B cell (primary cell): ENCODE measurements at regions not wholly inside any gene's neighbourhood (a gene's known extent, or its start where the extent isn't known, plus 50 kb on each side); places are given as distances from the start of the nearest gene placed in this dataset.

Source experiments
- ATAC-seq: fragments of 200-7000 bp; cut with Tn5 transposase; one replicate; pipeline ENCODE4 v1.10.0; 2021; ENCODE audit warnings: low read depth, mild to moderate bottlenecking, moderate number of reproducible peaks, moderate library complexity
- CTCF ChIA-PET: fragments of 350-600 bp; sonication (Branson Sonifier 250); formaldehyde crosslinking; loops from one replicate; lab custom pipeline; 2021; ENCODE audit warnings: antibody characterized with exemption, inconsistent platforms; lab: Charles Lee
- POLR2A ChIA-PET: fragments of 350-600 bp; sonication (Branson Sonifier 250); formaldehyde crosslinking; loops from one replicate; lab custom pipeline; 2021; ENCODE audit warnings: antibody characterized with exemption; lab: Charles Lee
- DNase-seq: peaks from one replicate; pipeline ENCODE4 v3.0.0; 2013
- H2AFZ ChIP-seq: 2 replicates; pipeline ENCODE4 v1.6.1; 2012; ENCODE audit warnings: mild to moderate bottlenecking, low read depth, low read length; ENCODE audit not compliant: insufficient read depth, poor library complexity, severe bottlenecking
- H3K27ac ChIP-seq, 2 donors: 1 replicate in 1 of 2; 2 replicates in 1 of 2; pipeline ENCODE4 v1.5.1; 2012 to 2013; ENCODE audit warnings: low read length in 2 of 2, mild to moderate bottlenecking in 2 of 2, moderate library complexity in 1 of 2
- H3K27me3 ChIP-seq, 4 experiments: fragments of 200-600 bp in 1 of 4; sonication (generic) in 1 of 4; replicated peaks in 1 of 4; 1 replicate in 2 of 4; 2 replicates in 2 of 4; pipeline versions ENCODE4 v1.6.1 to v1.7.0; 2013 to 2016; ENCODE audit warnings: low read length in 3 of 4, mild to moderate bottlenecking in 2 of 4, mixed read lengths in 1 of 4, moderate library complexity in 1 of 4; ENCODE audit not compliant: insufficient read depth in 4 of 4, control insufficient read depth in 3 of 4; ENCODE audit errors: control extremely low read depth in 1 of 4
- H3K36me3 ChIP-seq, 2 experiments: replicated peaks in 1 of 2; 1 replicate in 1 of 2; 2 replicates in 1 of 2; pipeline versions ENCODE4 v1.6.1 to v1.7.1; 2013; ENCODE audit warnings: low read length in 1 of 2; ENCODE audit not compliant: insufficient read depth in 2 of 2, control insufficient read depth in 1 of 2; ENCODE audit errors: control extremely low read depth in 1 of 2, extremely low read depth in 1 of 2
- H3K4me1 ChIP-seq, 2 donors: fragments of 200-600 bp in 1 of 2; sonication (generic) in 1 of 2; 1 replicate in 1 of 2; 2 replicates in 1 of 2; pipeline versions ENCODE4 v1.5.1 to v1.6.1; 2013 to 2017; ENCODE audit warnings: low read length in 2 of 2; ENCODE audit not compliant: control insufficient read depth in 2 of 2, insufficient read depth in 2 of 2
- H3K4me2 ChIP-seq: replicated peaks from 2 replicates; pipeline ENCODE3; 2012; ENCODE audit warnings: mild to moderate bottlenecking, low read depth, low read length; ENCODE audit not compliant: poor library complexity, severe bottlenecking
- H3K4me3 ChIP-seq, 5 experiments: fragments of 200-600 bp in 1 of 5; sonication (generic) in 1 of 5; 1 replicate in 3 of 5; 2 replicates in 2 of 5; pipeline versions ENCODE4 v1.5.1 to v1.7.0; 2011 to 2016; ENCODE audit warnings: low read length in 4 of 5, mild to moderate bottlenecking in 4 of 5, low read depth in 2 of 5, control low read depth in 1 of 5, moderate library complexity in 1 of 5; ENCODE audit not compliant: insufficient read depth in 1 of 5; ENCODE audit errors: control extremely low read depth in 1 of 5, extremely low read depth in 1 of 5
- H3K79me2 ChIP-seq: fragments of 200-600 bp; sonication (generic); one replicate; pipeline ENCODE4 v1.6.0; 2016; ENCODE audit warnings: low read length; ENCODE audit not compliant: control insufficient read depth, insufficient read depth
- H3K9ac ChIP-seq: fragments of 200-600 bp; sonication (generic); 2 replicates; pipeline ENCODE4 v1.6.1; 2017; ENCODE audit warnings: mild to moderate bottlenecking, low read length, moderate library complexity
- H3K9me3 ChIP-seq, 3 donors: one replicate each; pipeline versions ENCODE4 v1.6.1 to v1.7.1; 2013; ENCODE audit warnings: low read length in 2 of 3; ENCODE audit not compliant: control insufficient read depth in 2 of 3, insufficient read depth in 1 of 3; ENCODE audit errors: control extremely low read depth in 1 of 3
- H4K20me1 ChIP-seq: 2 replicates; pipeline ENCODE4 v1.6.0; 2012; ENCODE audit warnings: mild to moderate bottlenecking, low read length; ENCODE audit not compliant: insufficient read depth, control insufficient read depth, poor library complexity, severe bottlenecking
- H3K27ac Mint-ChIP-seq: one replicate; pipeline ENCODE4 v1.8.0; 2021; ENCODE audit warnings: mixed read lengths
- H3K27me3 Mint-ChIP-seq: one replicate; pipeline ENCODE4 v1.8.0; 2021; ENCODE audit warnings: mixed read lengths
- H3K4me1 Mint-ChIP-seq: one replicate; pipeline ENCODE4 v1.8.0; 2021; ENCODE audit warnings: mixed read lengths
- H3K4me3 Mint-ChIP-seq: one replicate; pipeline ENCODE4 v1.8.0; 2021; ENCODE audit warnings: mixed read lengths
- H3K9me3 Mint-ChIP-seq: one replicate; pipeline ENCODE4 v1.8.0; 2022; ENCODE audit warnings: mixed read lengths; ENCODE audit not compliant: insufficient read depth
- CTCF ChIP-seq: fragments of 200-600 bp; IDR thresholded peaks from one replicate; pipeline ENCODE4 v1.8.0; 2022; ENCODE audit warnings: antibody characterized with exemption, mild to moderate bottlenecking
- EZH2 ChIP-seq: IDR thresholded peaks from 2 replicates; pipeline ENCODE4 v1.6.1; 2012; ENCODE audit warnings: borderline replicate concordance, low read depth, mild to moderate bottlenecking, moderate library complexity, low read length; ENCODE audit not compliant: insufficient read depth, poor library complexity, severe bottlenecking
- WGBS: methylation state at CpG from one replicate; pipeline ENCODE4 v1.1.5; 2013; ENCODE audit warnings: missing lambda C conversion rate; ENCODE audit not compliant: insufficient coverage; 5-methylcytosine and 5-hydroxymethylcytosine counted together
- intact Hi-C: fragments of 100-400 bp; cut with micrococcal nuclease; formaldehyde crosslinking; loops from one replicate; pipeline ENCODE4 v1.10.0; 2022

- intact Hi-C loops = no loop called here
- H3K9me3 Mint-ChIP-seq = no peaks in the 10 kb centered on the region
- no peak overlapping the region for H2AFZ ChIP-seq
Observed at GRCh38 chr3:24730173-24730572, 235.5 kb upstream of the THRB start.

GRCh38 chr3:24734019-24734418, 239.4 kb upstream of the THRB start:
- TF ChIP-seq CTCF (no peak), EZH2 (no peak)
- no peaks in the 10 kb centered on the region for H4K20me1 ChIP-seq
- ATAC-seq (no peak), DNase-seq (no peak)
- POLR2A ChIA-PET = no interaction called here
- intact Hi-C loops = no loop called here
- no peak overlapping the region for H3K27ac Mint-ChIP-seq
- H3K4me2 ChIP-seq = no peak overlapping the region
- no peak overlapping the region for H3K9ac ChIP-seq
- H3K9me3 Mint-ChIP-seq = no peaks in the 10 kb centered on the region
- CTCF ChIA-PET = interaction anchor here (1.9 kb wide), 1 partner anchor 13 kb away, joined by 4 read pairs; no protein-coding TSS in a partner anchor
- no peaks in the 10 kb centered on the region for H3K27me3 ChIP-seq
- H3K27ac ChIP-seq = no peak overlapping the region
- no peaks in the 10 kb centered on the region for H3K4me1 ChIP-seq
- H3K4me3 ChIP-seq = no peak overlapping the region
- no peaks in the 10 kb centered on the region for H3K9me3 ChIP-seq
- no peaks in the 10 kb centered on the region for H3K79me2 ChIP-seq
- no peaks in the 10 kb centered on the region for H3K4me1 Mint-ChIP-seq
- no peaks in the 10 kb centered on the region for H3K36me3 ChIP-seq
- H3K27me3 Mint-ChIP-seq = no peaks in the 10 kb centered on the region
- no peak overlapping the region for H2AFZ ChIP-seq
- no peak overlapping the region for H3K4me3 Mint-ChIP-seq

More at GRCh38 chr3:24730173-24730572, 235.5 kb upstream of the THRB start:
- DNase-seq (no peak), ATAC-seq (no peak)
- Histone ChIP-seq H3K27me3 (no peaks in the 10 kb centered on the region), H3K4me1 (no peaks in the 10 kb centered on the region), H3K4me3 (no peak overlapping the region), H3K36me3 (no peaks in the 10 kb centered on the region), H3K9ac (no peak overlapping the region), H3K27ac (no peak overlapping the region), H4K20me1 (no peaks in the 10 kb centered on the region), H3K9me3 (no peaks in the 10 kb centered on the region), H3K4me2 (no peak overlapping the region), H3K79me2 (no peaks in the 10 kb centered on the region)
- TF ChIP-seq CTCF (no peak), EZH2 (no peak)
- H3K4me3 Mint-ChIP-seq = no peak overlapping the region
- ChIA-PET POLR2A (no interaction called here), CTCF (no interaction called here)
- H3K4me1 Mint-ChIP-seq = no peaks in the 10 kb centered on the region
- no peak overlapping the region for H3K27ac Mint-ChIP-seq
- WGBS = no CpG with 5 or more reads among the region's 1 CpG
- H3K27me3 Mint-ChIP-seq = no peaks in the 10 kb centered on the region
